SU-DHL-6 (cell line): ENCODE measurements at regions not wholly inside any gene's neighbourhood (a gene's known extent, or its start where the extent isn't known, plus 50 kb on each side); places are given as distances from the start of the nearest gene placed in this dataset.

ENCODE experiments used
- H2AFZ ChIP-seq: fragments of 200-600 bp; sonication (generic); 2 replicates; pipeline ENCODE4 v1.6.1; 2014; ENCODE audit warnings: low read depth, mild to moderate bottlenecking, moderate library complexity, mixed read lengths, antibody characterized with exemption, low read length; ENCODE audit not compliant: severe bottlenecking
- H3F3A ChIP-seq: fragments of 200-600 bp; shearing (Covaris generic); 2 replicates; pipeline ENCODE4 v1.6.0; 2016; ENCODE audit warnings: antibody characterized with exemption, mild to moderate bottlenecking; ENCODE audit not compliant: insufficient read depth
- H3K27ac ChIP-seq: fragments of 200-600 bp; sonication (generic); 2 replicates; pipeline ENCODE4 v1.5.1; 2016; ENCODE audit warnings: low read depth, mild to moderate bottlenecking, low read length, moderate library complexity, mixed read lengths
- H3K27me3 ChIP-seq: fragments of 200-600 bp; sonication (generic), shearing (Covaris generic); 2 replicates; pipeline ENCODE4 v1.6.0; 2014; ENCODE audit warnings: mild to moderate bottlenecking, low read length
- H3K36me3 ChIP-seq: fragments of 200-600 bp; sonication (generic); 2 replicates; pipeline ENCODE4 v1.6.1; 2014; ENCODE audit warnings: mild to moderate bottlenecking, low read length, mixed read lengths
- H3K4me2 ChIP-seq: fragments of 300-600, 200-600 bp; shearing (Covaris generic), sonication (generic); 2 replicates; pipeline ENCODE4 v1.6.0; 2014; ENCODE audit warnings: low read length, low read depth, mild to moderate bottlenecking; ENCODE audit not compliant: poor library complexity, severe bottlenecking
- H3K4me3 ChIP-seq: fragments of 200-600 bp; sonication (generic); 2 replicates; pipeline ENCODE4 v1.5.1; 2014; ENCODE audit warnings: antibody characterized with exemption, low read length, mild to moderate bottlenecking, mixed read lengths; ENCODE audit not compliant: insufficient read depth, poor library complexity, severe bottlenecking
- H3K79me2 ChIP-seq: fragments of 200-600 bp; sonication (generic); 2 replicates; pipeline ENCODE4 v1.6.1; 2014; ENCODE audit warnings: mild to moderate bottlenecking, low read length, moderate library complexity; ENCODE audit not compliant: insufficient read depth
- H3K9ac ChIP-seq: fragments of 200-600 bp; sonication (generic); 2 replicates; pipeline ENCODE4 v1.7.0; 2014; ENCODE audit warnings: mild to moderate bottlenecking, low read length
- H3K9me2 ChIP-seq: fragments of 200-600 bp; sonication (generic); replicated peaks from 2 replicates; pipeline ENCODE4 v1.6.1; 2014; ENCODE audit warnings: low read length; ENCODE audit not compliant: insufficient read depth
- H3K9me3 ChIP-seq: fragments of 200-600 bp; sonication (generic); 2 replicates; pipeline ENCODE4 v1.6.1; 2014; ENCODE audit warnings: low read length, mixed read lengths; ENCODE audit not compliant: insufficient read depth
- H4K20me1 ChIP-seq: fragments of 200-600 bp; sonication (generic); 2 replicates; pipeline ENCODE4 v1.6.1; 2014; ENCODE audit warnings: low read depth, mild to moderate bottlenecking, antibody characterized with exemption, low read length, moderate library complexity, mixed read lengths
- CTCF ChIP-seq: fragments of 200-600 bp; sonication (generic); IDR thresholded peaks from one replicate; pipeline ENCODE4 v1.5.1; 2017; ENCODE audit warnings: antibody characterized with exemption, mild to moderate bottlenecking, low read length, moderate library complexity; ENCODE audit not compliant: insufficient read depth, poor library complexity, severe bottlenecking
- EZH2phosphoT487 ChIP-seq: fragments of 200-600 bp; sonication (generic), shearing (Covaris generic); conservative IDR thresholded peaks from 2 replicates; pipeline ENCODE4 v1.6.1; 2018; ENCODE audit warnings: mild to moderate bottlenecking, antibody characterized with exemption, low read length, moderate library complexity, mixed read lengths

- H3K9me3 ChIP-seq, result no peaks in the 10 kb centered on the region
- no peaks in the 10 kb centered on the region; the same call in 1 of the 2 replicates for H3K9me2 ChIP-seq
- no peaks in the 10 kb centered on the region for H3K79me2 ChIP-seq
- no peaks in the 10 kb centered on the region for H3K27me3 ChIP-seq
- TF ChIP-seq CTCF (no peak), EZH2phosphoT487 (no peak)
- no peaks in the 10 kb centered on the region for H4K20me1 ChIP-seq
- H3F3A ChIP-seq, result no peaks in the 10 kb centered on the region
- no peak overlapping the region for H3K9ac ChIP-seq
- H3K36me3 ChIP-seq, result no peaks in the 10 kb centered on the region
- H3K27ac ChIP-seq, result no peak overlapping the region
- no peak overlapping the region for H3K4me3 ChIP-seq
- H3K4me2 ChIP-seq, result no peak overlapping the region
- no peak overlapping the region for H2AFZ ChIP-seq
Observed at GRCh38 chr12:115382681-115383080, 698.7 kb upstream of the TBX3 start.

DNA sequence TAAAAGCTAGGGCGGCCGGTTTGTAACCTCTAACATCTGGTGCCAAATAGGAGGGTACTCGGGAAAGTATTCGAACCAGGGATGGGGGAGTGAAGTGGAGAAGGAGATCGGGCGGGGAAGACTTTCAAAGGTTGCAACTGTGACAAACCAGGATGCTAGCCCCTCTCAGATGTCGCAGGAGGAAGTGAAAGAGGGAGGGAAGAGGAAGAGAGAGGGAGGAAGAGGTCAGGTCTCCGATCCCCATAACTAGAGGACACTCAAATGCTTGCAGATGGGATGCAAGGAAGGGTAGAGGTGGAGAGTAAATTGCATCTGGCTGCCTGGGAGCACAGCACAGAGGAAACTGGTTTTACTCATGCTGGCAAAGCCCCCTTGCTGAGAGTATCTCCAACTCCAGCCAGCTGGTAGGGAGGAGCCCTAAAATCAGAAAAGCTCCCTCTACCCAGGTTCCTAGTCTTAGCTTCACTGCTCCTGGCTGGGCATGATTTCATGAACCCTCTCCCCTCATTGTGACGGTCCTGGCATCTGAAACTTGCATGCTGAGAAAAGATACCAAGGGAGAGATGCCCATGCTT, 696.7 kb upstream of the TBX3 start:
- no peaks in the 10 kb centered on the region for H3K9me3 ChIP-seq
- H3K9ac ChIP-seq, result no peak overlapping the region
- no peaks in the 10 kb centered on the region for H3F3A ChIP-seq
- H3K27me3 ChIP-seq, result no peaks in the 10 kb centered on the region
- no peaks in the 10 kb centered on the region for H4K20me1 ChIP-seq
- no peak overlapping the region for H3K4me2 ChIP-seq
- no peak overlapping the region for H2AFZ ChIP-seq
- no peak for TF ChIP-seq CTCF
- TF ChIP-seq EZH2phosphoT487, result no peak
- H3K27ac ChIP-seq, result no peak overlapping the region
- no peaks in the 10 kb centered on the region for H3K79me2 ChIP-seq
- H3K9me2 ChIP-seq, result no peaks in the 10 kb centered on the region; the same call in 1 of the 2 replicates
- no peaks in the 10 kb centered on the region for H3K36me3 ChIP-seq
- H3K4me3 ChIP-seq, result no peak overlapping the region

GRCh38 chr12:115378291-115378690, 694.3 kb upstream of the TBX3 start:
- H4K20me1 ChIP-seq, result no peaks in the 10 kb centered on the region
- TF ChIP-seq CTCF (no peak), EZH2phosphoT487 (no peak)
- no peaks in the 10 kb centered on the region for H3F3A ChIP-seq
- no peaks in the 10 kb centered on the region for H3K36me3 ChIP-seq
- H2AFZ ChIP-seq, result no peak overlapping the region
- no peaks in the 10 kb centered on the region for H3K27me3 ChIP-seq
- H3K4me3 ChIP-seq, result no peak overlapping the region
- no peak overlapping the region for H3K27ac ChIP-seq
- no peaks in the 10 kb centered on the region for H3K9me3 ChIP-seq
- H3K9me2 ChIP-seq, result no peaks in the 10 kb centered on the region; the same call in 1 of the 2 replicates
- H3K4me2 ChIP-seq, result no peak overlapping the region
- no peaks in the 10 kb centered on the region for H3K79me2 ChIP-seq
- no peak overlapping the region for H3K9ac ChIP-seq
